ENCODE measurements at regions not wholly inside any gene's neighbourhood (a gene's known extent, or its start where the extent isn't known, plus 50 kb on each side); places are given as distances from the start of the nearest gene placed in this dataset.

DNA sequence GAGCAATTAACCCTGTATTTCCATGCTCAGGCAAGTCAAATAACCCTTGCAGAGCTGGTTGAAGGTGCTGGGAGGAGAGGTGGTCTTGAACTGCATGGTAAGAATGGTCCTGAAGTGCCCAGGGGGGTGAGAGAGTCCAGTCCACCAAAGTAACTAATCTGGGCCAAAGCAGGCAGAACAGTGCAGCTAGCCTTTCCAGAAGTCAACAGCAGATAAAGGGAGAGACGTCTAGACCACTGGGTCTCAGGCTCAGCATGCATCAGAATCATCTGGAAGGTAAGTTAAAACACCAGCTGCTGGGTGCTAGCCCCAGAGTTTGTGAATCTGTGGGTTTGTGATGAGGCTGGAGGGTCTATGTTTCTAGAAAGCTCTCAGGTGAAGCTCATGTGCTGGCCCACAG lies 232.3 kb upstream of the ECI2 start:
- TF ChIP-seq CTCF (IDR thresholded peaks at IDR 0.05): no peak
- no peak for TF ChIP-seq POLR2A (IDR thresholded peaks at IDR 0.05)
